ENCODE measurements at regions not wholly inside any gene's neighbourhood (a gene's known extent, or its start where the extent isn't known, plus 50 kb on each side); places are given as distances from the start of the nearest gene placed in this dataset.

- H3K4me3 ChIP-seq (ENCODE audit: low read depth, low read length), result no peak overlapping the region
- TF ChIP-seq, protein P1, sequence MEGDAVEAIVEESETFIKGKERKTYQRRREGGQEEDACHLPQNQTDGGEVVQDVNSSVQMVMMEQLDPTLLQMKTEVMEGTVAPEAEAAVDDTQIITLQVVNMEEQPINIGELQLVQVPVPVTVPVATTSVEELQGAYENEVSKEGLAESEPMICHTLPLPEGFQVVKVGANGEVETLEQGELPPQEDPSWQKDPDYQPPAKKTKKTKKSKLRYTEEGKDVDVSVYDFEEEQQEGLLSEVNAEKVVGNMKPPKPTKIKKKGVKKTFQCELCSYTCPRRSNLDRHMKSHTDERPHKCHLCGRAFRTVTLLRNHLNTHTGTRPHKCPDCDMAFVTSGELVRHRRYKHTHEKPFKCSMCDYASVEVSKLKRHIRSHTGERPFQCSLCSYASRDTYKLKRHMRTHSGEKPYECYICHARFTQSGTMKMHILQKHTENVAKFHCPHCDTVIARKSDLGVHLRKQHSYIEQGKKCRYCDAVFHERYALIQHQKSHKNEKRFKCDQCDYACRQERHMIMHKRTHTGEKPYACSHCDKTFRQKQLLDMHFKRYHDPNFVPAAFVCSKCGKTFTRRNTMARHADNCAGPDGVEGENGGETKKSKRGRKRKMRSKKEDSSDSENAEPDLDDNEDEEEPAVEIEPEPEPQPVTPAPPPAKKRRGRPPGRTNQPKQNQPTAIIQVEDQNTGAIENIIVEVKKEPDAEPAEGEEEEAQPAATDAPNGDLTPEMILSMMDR (conservative IDR thresholded peaks at IDR 0.05; ENCODE audit: low read depth, low read length), result no peak
- no peak for DNase-seq (ENCODE audit: low read depth)
These were observed 1038.1 kb upstream of the ARRDC3 start for GRCh38 chr5:92421196-92421595.

DNA sequence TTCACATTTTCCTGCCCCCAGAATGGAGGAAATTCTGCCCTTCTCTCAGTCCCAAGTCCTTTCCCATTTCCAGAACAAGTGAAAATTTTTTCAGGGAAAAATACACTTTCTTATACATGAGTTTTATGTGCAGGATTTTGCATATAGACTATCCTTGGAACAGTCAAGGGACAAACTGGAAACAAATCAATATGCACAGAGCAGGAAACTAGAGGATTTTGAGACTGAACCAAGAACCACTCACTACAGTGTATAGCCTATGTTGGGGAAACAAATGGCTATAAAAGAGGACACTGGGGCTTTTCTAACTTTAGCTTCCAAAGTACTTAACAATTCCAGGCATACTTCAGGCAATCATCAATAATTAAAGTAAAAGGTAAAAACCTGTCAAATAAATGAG is 1036.1 kb upstream of the ARRDC3 start:
- TF ChIP-seq, protein P1 (conservative IDR thresholded peaks at IDR 0.05; ENCODE audit: low read depth, low read length), result no peak
- H3K4me3 ChIP-seq (ENCODE audit: low read depth, low read length), result no peak overlapping the region
- no peak for DNase-seq (ENCODE audit: low read depth)

- no peak for DNase-seq (ENCODE audit: low read depth)
- TF ChIP-seq, protein P1 (conservative IDR thresholded peaks at IDR 0.05; ENCODE audit: low read depth, low read length), result no peak
- H3K4me3 ChIP-seq (ENCODE audit: low read depth, low read length), result no peak overlapping the region
These were observed 1035.2 kb upstream of the ARRDC3 start for GRCh38 chr5:92418341-92418740.

GRCh38 chr5:92409134-92409533 is 1026.0 kb upstream of the ARRDC3 start:
- DNase-seq (ENCODE audit: low read depth), result no peak
- TF ChIP-seq, protein P1 (conservative IDR thresholded peaks at IDR 0.05; ENCODE audit: low read depth, low read length), result no peak
- H3K4me3 ChIP-seq (ENCODE audit: low read depth, low read length), result no peak overlapping the region

DNA sequence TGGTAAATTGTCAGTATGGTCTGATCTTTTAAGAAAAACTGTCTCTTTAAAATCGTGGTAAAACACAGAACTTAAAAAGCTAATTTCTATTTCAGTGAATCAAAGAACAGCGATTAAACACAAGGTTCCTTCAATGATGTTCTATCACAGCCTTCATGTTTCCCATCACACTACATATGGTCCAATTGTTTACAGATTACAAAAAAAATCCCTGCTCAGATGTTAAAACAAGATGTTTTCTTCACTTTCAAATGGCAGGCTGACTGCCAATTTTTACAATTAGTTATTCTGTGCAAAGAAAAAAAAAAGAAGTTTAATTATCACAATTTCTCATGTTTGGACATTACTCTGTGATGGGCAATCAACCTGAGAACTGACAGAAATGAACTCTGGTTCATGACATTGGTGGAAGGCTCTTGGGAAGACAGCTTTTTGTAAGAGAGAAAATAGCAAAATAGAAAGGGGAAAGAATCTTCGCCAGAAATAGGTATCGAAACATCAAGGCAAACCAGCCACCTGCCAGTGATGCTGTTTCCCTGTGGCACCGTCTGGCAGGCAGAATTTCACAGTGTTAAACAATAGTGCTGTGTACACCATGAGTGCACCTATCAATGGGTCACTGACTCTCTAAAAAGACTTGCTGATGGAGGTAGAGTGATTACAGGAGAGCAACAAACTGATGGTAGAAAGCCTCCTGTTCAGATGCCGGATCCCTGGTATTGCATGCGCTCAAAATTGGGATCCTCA is 1020.0 kb upstream of the ARRDC3 start:
- TF ChIP-seq, protein P1 (conservative IDR thresholded peaks at IDR 0.05; ENCODE audit: low read depth, low read length), result no peak
- no peak overlapping the region for H3K4me3 ChIP-seq (ENCODE audit: low read depth, low read length)
- no peak for DNase-seq (ENCODE audit: low read depth)

- TF ChIP-seq, protein P1 (conservative IDR thresholded peaks at IDR 0.05; ENCODE audit: low read depth, low read length), result no peak
- no peak for DNase-seq (ENCODE audit: low read depth)
- H3K4me3 ChIP-seq (ENCODE audit: low read depth, low read length), result no peak overlapping the region
These were observed 1018.9 kb upstream of the ARRDC3 start for GRCh38 chr5:92402045-92402444.

DNA sequence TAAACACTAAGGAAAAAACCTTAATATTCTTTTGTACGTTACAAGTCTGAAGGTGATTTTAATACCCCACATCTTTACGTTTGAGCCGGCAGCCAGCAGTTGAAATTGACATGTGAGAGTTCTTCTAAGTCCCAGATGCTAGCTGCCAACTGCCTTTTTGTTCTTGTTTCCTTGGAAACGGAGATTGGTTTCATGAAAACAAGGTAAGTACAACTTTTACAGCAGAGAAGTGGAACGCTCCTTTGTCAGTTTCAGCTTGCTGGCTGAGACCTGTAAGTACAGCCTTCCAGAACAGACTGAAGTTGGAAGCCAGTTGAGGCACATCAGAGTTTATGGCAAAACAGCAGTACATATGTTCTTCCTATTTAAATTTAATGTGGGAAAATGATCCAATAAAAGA is 1018.4 kb upstream of the ARRDC3 start:
- no peak overlapping the region for H3K4me3 ChIP-seq (ENCODE audit: low read depth, low read length)
- DNase-seq (ENCODE audit: low read depth), result no peak
- TF ChIP-seq, protein P1 (conservative IDR thresholded peaks at IDR 0.05; ENCODE audit: low read depth, low read length), result no peak

Measured in epithelial cell of proximal tubule (primary cell).